SK-N-SH (cell line): ENCODE measurements at regions not wholly inside any gene's neighbourhood (a gene's known extent, or its start where the extent isn't known, plus 50 kb on each side); places are given as distances from the start of the nearest gene placed in this dataset.

ENCODE experiments used
- CTCF ChIA-PET: fragments of 300-600, 350-600 bp; formaldehyde crosslinking; extraction: SDS; loops from one replicate; lab custom pipeline; 2021; lab: Yijun Ruan, JAX
- POLR2A ChIA-PET: fragments of 350-600 bp; sonication (Branson Sonifier 250); formaldehyde crosslinking; extraction: SDS; loops from one replicate; lab custom pipeline; 2020; ENCODE audit warnings: antibody characterized with exemption, inconsistent platforms; lab: Yijun Ruan, JAX
- DNase-seq: peaks from one replicate; pipeline ENCODE4 v3.0.0; 2012
- H2AFZ ChIP-seq: fragments of 200-600 bp; sonication (generic); 2 replicates; pipeline ENCODE4 v1.8.1; 2016; ENCODE audit warnings: antibody characterized with exemption, mild to moderate bottlenecking, low read depth
- H3F3A ChIP-seq: fragments of 200-600 bp; sonication (generic); replicated peaks from 2 replicates; pipeline ENCODE3; 2016; ENCODE audit warnings: antibody characterized with exemption, mild to moderate bottlenecking; ENCODE audit not compliant: insufficient read depth
- H3K27ac ChIP-seq, 2 experiments: fragments of 200-500 bp in 1 of 2; fragments of 200-600 bp in 1 of 2; sonication (Bioruptor generic) in 1 of 2; sonication (generic), shearing (Covaris generic) in 1 of 2; 2 replicates each; pipeline versions ENCODE4 v1.5.1 to v1.6.1; 2014 to 2016; ENCODE audit warnings: low read depth in 2 of 2, inconsistent platforms in 1 of 2, low read length in 1 of 2, mild to moderate bottlenecking in 1 of 2, mixed read lengths in 1 of 2
- H3K27me3 ChIP-seq: fragments of 200-600 bp; sonication (generic), shearing (Covaris generic); 2 replicates; pipeline ENCODE4 v1.6.1; 2016; ENCODE audit warnings: mixed run types; ENCODE audit not compliant: insufficient read depth
- H3K36me3 ChIP-seq, 2 experiments: fragments of 200-500 bp in 1 of 2; fragments of 200-600 bp in 1 of 2; sonication (Bioruptor generic) in 1 of 2; sonication (generic) in 1 of 2; replicated peaks in 1 of 2; 2 replicates each; pipeline versions ENCODE3 to v1.5.1; 2014 to 2016; ENCODE audit warnings: low read length in 1 of 2, mild to moderate bottlenecking in 1 of 2; ENCODE audit not compliant: insufficient read depth in 2 of 2, control insufficient read depth in 1 of 2
- H3K4me1 ChIP-seq, 2 experiments: fragments of 200-500 bp in 1 of 2; fragments of 200-600 bp in 1 of 2; sonication (Bioruptor generic) in 1 of 2; sonication (generic), shearing (Covaris generic) in 1 of 2; 2 replicates each; pipeline versions ENCODE4 v1.5.1 to v1.6.1; 2014 to 2016; ENCODE audit warnings: low read depth in 1 of 2, low read length in 1 of 2, mixed run types in 1 of 2; ENCODE audit not compliant: insufficient read depth in 2 of 2, control insufficient read depth in 1 of 2
- H3K4me2 ChIP-seq: fragments of 200-600 bp; sonication (generic), shearing (Covaris generic); 2 replicates; pipeline ENCODE4 v1.6.1; 2017; ENCODE audit warnings: mixed run types
- H3K4me3 ChIP-seq, 2 experiments: fragments of 200-500 bp in 1 of 2; fragments of 200-600 bp in 1 of 2; sonication (Bioruptor generic) in 1 of 2; sonication (generic), shearing (Covaris generic) in 1 of 2; 2 replicates each; pipeline versions ENCODE4 v1.5.1 to v1.8.1; 2014 to 2016; ENCODE audit warnings: low read depth in 2 of 2, inconsistent platforms in 1 of 2, low read length in 1 of 2, mild to moderate bottlenecking in 1 of 2, mixed read lengths in 1 of 2, moderate library complexity in 1 of 2
- H3K79me2 ChIP-seq: fragments of 200-600 bp; sonication (generic); 2 replicates; pipeline ENCODE4 v1.8.1; 2017; ENCODE audit warnings: mild to moderate bottlenecking; ENCODE audit not compliant: insufficient read depth
- H3K9ac ChIP-seq: fragments of 200-600 bp; sonication (generic); 2 replicates; pipeline ENCODE4 v1.6.1; 2017; ENCODE audit warnings: mixed run types
- H3K9me2 ChIP-seq: fragments of 200-600 bp; sonication (generic); 2 replicates; pipeline ENCODE4 v1.6.1; 2017; ENCODE audit warnings: mixed run types
- H3K9me3 ChIP-seq: fragments of 200-600 bp; sonication (generic); 2 replicates; pipeline ENCODE4 v1.6.1; 2017; ENCODE audit warnings: mixed run types, mild to moderate bottlenecking, moderate library complexity
- H4K20me1 ChIP-seq: fragments of 200-600 bp; sonication (generic); 2 replicates; pipeline ENCODE4 v1.6.1; 2017; ENCODE audit warnings: mild to moderate bottlenecking, mixed run types; ENCODE audit not compliant: insufficient read depth
- CTCF ChIP-seq: fragments of 200-600 bp; sonication (generic); IDR thresholded peaks from 2 replicates; pipeline ENCODE4 v1.6.1; 2017; ENCODE audit warnings: antibody characterized with exemption, mild to moderate bottlenecking, moderate library complexity
- EZH2phosphoT487 ChIP-seq: fragments of 200-600 bp; sonication (generic); IDR thresholded peaks from 2 replicates; pipeline ENCODE4 v1.6.1; 2017; ENCODE audit warnings: low read depth, mixed run types, mild to moderate bottlenecking, antibody characterized with exemption, moderate library complexity, borderline replicate concordance
- FOSL2 ChIP-seq: IDR thresholded peaks from 2 replicates; pipeline ENCODE4 v1.4.0; 2012; ENCODE audit warnings: low read depth, mild to moderate bottlenecking, moderate library complexity, borderline replicate concordance
- FOXJ3 ChIP-seq: sonication (generic); formaldehyde crosslinking; IDR thresholded peaks from 2 replicates; pipeline ENCODE4 v1.5.1; 2020; ENCODE audit warnings: mild to moderate bottlenecking, missing genetic modification reagents
- FOXM1 ChIP-seq: IDR thresholded peaks from 2 replicates; pipeline ENCODE4 v1.4.0; 2012; ENCODE audit warnings: low read depth, mild to moderate bottlenecking
- GABPA ChIP-seq: IDR thresholded peaks from 2 replicates; pipeline ENCODE4 v1.4.0; 2012; ENCODE audit warnings: low read depth, mild to moderate bottlenecking
- GATA2 ChIP-seq: sonication (generic); formaldehyde crosslinking; IDR thresholded peaks from 2 replicates; pipeline ENCODE4 v1.5.0; 2020; ENCODE audit warnings: mild to moderate bottlenecking, missing genetic modification reagents
- IRF3 ChIP-seq: fragments of 150-350 bp; IDR thresholded peaks from 2 replicates; pipeline ENCODE4 v1.6.1; 2016; ENCODE audit warnings: mild to moderate bottlenecking, low read depth, low read length
- JUND ChIP-seq: IDR thresholded peaks from 2 replicates; pipeline ENCODE4 v1.4.0; 2012
- MXI1 ChIP-seq: IDR thresholded peaks from 2 replicates; pipeline ENCODE4 v1.6.1; 2012; ENCODE audit warnings: mild to moderate bottlenecking, low read depth, low read length, improper control_type of control experiment
- NFIC ChIP-seq: IDR thresholded peaks from 2 replicates; pipeline ENCODE4 v1.4.0; 2012; ENCODE audit warnings: borderline replicate concordance
- NRF1 ChIP-seq: IDR thresholded peaks from 2 replicates; pipeline ENCODE4 v1.6.1; 2012; ENCODE audit warnings: low read depth, mild to moderate bottlenecking, low read length
- RAD21 ChIP-seq: IDR thresholded peaks from 2 replicates; pipeline ENCODE4 v1.6.1; 2012; ENCODE audit warnings: mild to moderate bottlenecking, low read length
- RFX5 ChIP-seq: IDR thresholded peaks from 2 replicates; pipeline ENCODE4 v1.6.1; 2012; ENCODE audit warnings: mild to moderate bottlenecking, improper control_type of control experiment, low read length
- SIN3A ChIP-seq: IDR thresholded peaks from 2 replicates; pipeline ENCODE4 v1.6.1; 2012; ENCODE audit warnings: low read depth, mild to moderate bottlenecking, low read length, moderate library complexity, borderline replicate concordance
- TAF1 ChIP-seq: IDR thresholded peaks from 2 replicates; pipeline ENCODE4 v1.6.1; 2012; ENCODE audit warnings: low read depth, mild to moderate bottlenecking, low read length, moderate library complexity, borderline replicate concordance
- TCF12 ChIP-seq: IDR thresholded peaks from 2 replicates; pipeline ENCODE4 v1.4.0; 2012
- TEAD4 ChIP-seq: IDR thresholded peaks from 2 replicates; pipeline ENCODE4 v1.4.0; 2012; ENCODE audit warnings: mild to moderate bottlenecking, borderline replicate concordance; ENCODE audit not compliant: insufficient read depth
- USF1 ChIP-seq: IDR thresholded peaks from 2 replicates; pipeline ENCODE4 v1.4.0; 2012; ENCODE audit warnings: low read depth, borderline replicate concordance
- USF2 ChIP-seq: fragments of 150-350 bp; IDR thresholded peaks from 2 replicates; pipeline ENCODE4 v1.6.1; 2017; ENCODE audit warnings: antibody characterized with exemption, low read length, low read depth, borderline replicate concordance
- YY1 ChIP-seq: IDR thresholded peaks from 2 replicates; pipeline ENCODE4 v1.4.0; 2012; ENCODE audit warnings: low read depth, mild to moderate bottlenecking
- ZBTB33 ChIP-seq: IDR thresholded peaks from 2 replicates; pipeline ENCODE4 v1.4.0; 2012; ENCODE audit warnings: low read depth, borderline replicate concordance
- WGBS: methylation state at CpG from one replicate; pipeline ENCODE4 v1.1.6; 2017; ENCODE audit warnings: low lambda C conversion rate; 5-methylcytosine and 5-hydroxymethylcytosine counted together

GRCh38 chr13:90246005-90246404, 1101.5 kb upstream of the MIR17HG start:
- H3K9ac ChIP-seq, result no peak overlapping the region
- H3K4me1 ChIP-seq, result no peaks in the 10 kb centered on the region
- H2AFZ ChIP-seq, result no peak overlapping the region
- no peak for DNase-seq
- no peaks in the 10 kb centered on the region for H3K79me2 ChIP-seq
- H3K27me3 ChIP-seq, result no peaks in the 10 kb centered on the region
- no peaks in the 10 kb centered on the region for H3K9me3 ChIP-seq
- H3K4me3 ChIP-seq, result no peak overlapping the region
- no peaks in the 10 kb centered on the region for H4K20me1 ChIP-seq
- H3K4me2 ChIP-seq, result no peak overlapping the region
- CTCF ChIA-PET, result no interaction called here
- H3F3A ChIP-seq, result no peaks in the 10 kb centered on the region
- POLR2A ChIA-PET, result no interaction called here
- WGBS, result 57% methylated on average over 1 of the region's 1 CpG
- TF ChIP-seq TAF1, result no peak
- TF ChIP-seq RAD21, result no peak
- no peak for TF ChIP-seq FOXM1
- TF ChIP-seq ZBTB33, result no peak
- TF ChIP-seq TCF12, result no peak
- TF ChIP-seq USF2, result no peak
- TF ChIP-seq USF1, result no peak
- TF ChIP-seq FOSL2, result no peak
- TF ChIP-seq GATA2 (CRISPR knock-in tag), result no peak
- no peak for TF ChIP-seq TEAD4
- no peak for TF ChIP-seq SIN3A
- TF ChIP-seq NFIC, result no peak
- TF ChIP-seq FOXJ3 (CRISPR knock-in tag), result no peak
- TF ChIP-seq EZH2phosphoT487, result no peak
- H3K9me2 ChIP-seq, result no peaks in the 10 kb centered on the region
- no peak overlapping the region for H3K27ac ChIP-seq
- no peaks in the 10 kb centered on the region for H3K36me3 ChIP-seq

GRCh38 chr13:90246687-90247345, 1100.7 kb upstream of the MIR17HG start:
- Histone ChIP-seq H3K4me3 (no peak overlapping the region), H3K36me3 (no peaks in the 10 kb centered on the region), H3K27me3 (no peaks in the 10 kb centered on the region), H3K9me2 (no peaks in the 10 kb centered on the region), H3K27ac (no peak overlapping the region), H3K4me2 (no peak overlapping the region), H2AFZ (no peak overlapping the region), H3K9ac (no peak overlapping the region), H3K79me2 (no peaks in the 10 kb centered on the region), H3K9me3 (no peaks in the 10 kb centered on the region), H3F3A (no peaks in the 10 kb centered on the region), H3K4me1 (no peaks in the 10 kb centered on the region), H4K20me1 (no peaks in the 10 kb centered on the region)
- TF ChIP-seq SIN3A (no peak), MXI1 (no peak), FOXJ3 (CRISPR knock-in tag) (no peak), NRF1 (no peak), CTCF (no peak), YY1 (no peak), IRF3 (no peak), RFX5 (no peak), GABPA (no peak), JUND (no peak)
- POLR2A ChIA-PET, result no interaction called here
- DNase-seq, result no peak
- 68% methylated on average over 3 of the region's 3 CpGs for WGBS
- CTCF ChIA-PET, result no interaction called here
